Kidney epithelial cell (primary cell): ENCODE measurements at regions not wholly inside any gene's neighbourhood (a gene's known extent, or its start where the extent isn't known, plus 50 kb on each side); places are given as distances from the start of the nearest gene placed in this dataset.
A peak's percentile ranks its signal among the peaks of the same experiment; 100 is the strongest.

Source experiments
- DNase-seq: peaks from one replicate; pipeline ENCODE4 v3.0.0-alpha.2; 2010; ENCODE audit warnings: low read depth
- H3K27me3 ChIP-seq: 2 replicates; pipeline ENCODE4 v1.6.0; 2011; ENCODE audit warnings: low read length; ENCODE audit not compliant: control insufficient read depth, insufficient read depth
- H3K36me3 ChIP-seq: 2 replicates; pipeline ENCODE4 v1.5.1; 2011; ENCODE audit warnings: low read length; ENCODE audit not compliant: control insufficient read depth, insufficient read depth
- H3K4me3 ChIP-seq: 2 replicates; pipeline ENCODE4 v1.5.1; 2011; ENCODE audit warnings: low read depth, mild to moderate bottlenecking, control low read depth, low read length
- TF ChIP-seq, protein P1 (sequence below): IDR thresholded peaks from 2 replicates; pipeline ENCODE4 v1.5.1; 2011; ENCODE audit warnings: mild to moderate bottlenecking, moderate library complexity, low read length, control low read depth, inconsistent platforms; ENCODE audit not compliant: insufficient read depth, poor library complexity, severe bottlenecking

DNA sequence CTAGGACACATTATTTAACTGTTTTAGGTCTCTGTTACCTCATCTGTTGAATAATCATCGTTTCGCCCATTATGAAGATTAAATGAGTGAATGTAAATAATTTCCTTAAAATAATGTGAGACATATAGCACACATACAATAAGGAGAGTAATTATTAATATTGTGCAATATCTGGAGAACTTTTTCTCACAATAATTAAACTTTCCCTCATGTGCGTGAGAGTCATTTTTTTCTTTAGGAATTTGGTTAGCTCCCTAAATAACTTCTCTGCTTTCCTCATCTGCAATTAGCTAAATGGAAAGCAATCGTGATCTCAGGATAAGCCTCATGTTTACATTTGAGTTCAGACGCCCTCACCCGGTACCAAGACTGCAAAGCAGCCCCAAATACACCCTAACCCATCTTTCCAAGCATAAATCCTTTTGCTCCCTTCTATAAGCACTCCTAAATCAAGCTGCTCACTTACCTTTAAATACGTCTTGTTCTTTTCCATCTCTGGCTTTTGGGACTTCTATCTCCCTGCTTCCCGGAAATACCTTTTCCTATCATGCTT, 78.8 kb downstream of the MZT1 start:
- no peaks in the 10 kb centered on the region for H3K36me3 ChIP-seq
- DNase-seq: no peak
- TF ChIP-seq, protein P1, sequence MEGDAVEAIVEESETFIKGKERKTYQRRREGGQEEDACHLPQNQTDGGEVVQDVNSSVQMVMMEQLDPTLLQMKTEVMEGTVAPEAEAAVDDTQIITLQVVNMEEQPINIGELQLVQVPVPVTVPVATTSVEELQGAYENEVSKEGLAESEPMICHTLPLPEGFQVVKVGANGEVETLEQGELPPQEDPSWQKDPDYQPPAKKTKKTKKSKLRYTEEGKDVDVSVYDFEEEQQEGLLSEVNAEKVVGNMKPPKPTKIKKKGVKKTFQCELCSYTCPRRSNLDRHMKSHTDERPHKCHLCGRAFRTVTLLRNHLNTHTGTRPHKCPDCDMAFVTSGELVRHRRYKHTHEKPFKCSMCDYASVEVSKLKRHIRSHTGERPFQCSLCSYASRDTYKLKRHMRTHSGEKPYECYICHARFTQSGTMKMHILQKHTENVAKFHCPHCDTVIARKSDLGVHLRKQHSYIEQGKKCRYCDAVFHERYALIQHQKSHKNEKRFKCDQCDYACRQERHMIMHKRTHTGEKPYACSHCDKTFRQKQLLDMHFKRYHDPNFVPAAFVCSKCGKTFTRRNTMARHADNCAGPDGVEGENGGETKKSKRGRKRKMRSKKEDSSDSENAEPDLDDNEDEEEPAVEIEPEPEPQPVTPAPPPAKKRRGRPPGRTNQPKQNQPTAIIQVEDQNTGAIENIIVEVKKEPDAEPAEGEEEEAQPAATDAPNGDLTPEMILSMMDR: no peak
- H3K27me3 ChIP-seq: no peaks in the 10 kb centered on the region
- H3K4me3 ChIP-seq: no peak overlapping the region

GRCh38 chr13:72647422-72647821, 80.0 kb downstream of the MZT1 start:
- TF ChIP-seq, protein P1: no peak
- no peak overlapping the region for H3K4me3 ChIP-seq
- no peaks in the 10 kb centered on the region for H3K27me3 ChIP-seq
- DNase-seq: no peak
- H3K36me3 ChIP-seq: no peaks in the 10 kb centered on the region

- DNase-seq: no peak
- H3K27me3 ChIP-seq: no peaks in the 10 kb centered on the region
- no peaks in the 10 kb centered on the region for H3K36me3 ChIP-seq
- TF ChIP-seq, protein P1: no peak
- no peak overlapping the region for H3K4me3 ChIP-seq
These were observed 81.9 kb downstream of the MZT1 start for GRCh38 chr13:72645521-72645920.

- Histone ChIP-seq H3K4me3 (no peak overlapping the region), H3K36me3 (no peaks in the 10 kb centered on the region), H3K27me3 (no peaks in the 10 kb centered on the region)
- TF ChIP-seq, protein P1: peak; percentile 68
- no peak for DNase-seq
These were observed 84.0 kb downstream of the MZT1 start for GRCh38 chr13:72643311-72643989.

GRCh38 chr13:72639377-72639776, 88.1 kb downstream of the MZT1 start:
- TF ChIP-seq, protein P1: no peak
- Histone ChIP-seq H3K36me3 (no peaks in the 10 kb centered on the region), H3K27me3 (no peaks in the 10 kb centered on the region), H3K4me3 (no peak overlapping the region)
- DNase-seq: no peak
